H9 (cell line): ENCODE measurements at regions not wholly inside any gene's neighbourhood (a gene's known extent, or its start where the extent isn't known, plus 50 kb on each side); places are given as distances from the start of the nearest gene placed in this dataset.

Source experiments
- DNase-seq: peaks from one replicate; pipeline ENCODE4 v3.0.0-alpha.2; 2017
- H2AFZ ChIP-seq: one replicate; pipeline ENCODE4 v1.6.1; 2013; ENCODE audit warnings: mild to moderate bottlenecking, low read length, control low read depth, moderate library complexity
- H2AK5ac ChIP-seq: 2 replicates; pipeline ENCODE4 v1.6.1; 2013; ENCODE audit warnings: low read length, control low read depth, mixed read lengths; ENCODE audit not compliant: insufficient read length
- H2BK120ac ChIP-seq: one replicate; pipeline ENCODE4 v1.6.1; 2013; ENCODE audit warnings: low read depth, mild to moderate bottlenecking, low read length, control low read depth, inconsistent platforms; ENCODE audit not compliant: poor library complexity, severe bottlenecking
- H2BK12ac ChIP-seq: 2 replicates; pipeline ENCODE4 v1.6.1; 2013; ENCODE audit warnings: low read length, control low read depth, mixed read lengths, low read depth; ENCODE audit not compliant: insufficient read length
- H2BK15ac ChIP-seq: 2 replicates; pipeline ENCODE4 v1.6.1; 2013; ENCODE audit warnings: low read depth, low read length, control low read depth
- H2BK20ac ChIP-seq: one replicate; pipeline ENCODE4 v1.6.1; 2013; ENCODE audit warnings: low read depth, mild to moderate bottlenecking, low read length, control low read depth, inconsistent platforms; ENCODE audit not compliant: poor library complexity, severe bottlenecking
- H2BK5ac ChIP-seq: 2 replicates; pipeline ENCODE4 v1.6.1; 2013; ENCODE audit warnings: low read length, control low read depth, mixed read lengths; ENCODE audit not compliant: insufficient read length
- H3K14ac ChIP-seq: 2 replicates; pipeline ENCODE4 v1.6.1; 2013; ENCODE audit warnings: low read length, control low read depth; ENCODE audit not compliant: insufficient read depth
- H3K18ac ChIP-seq: 2 replicates; pipeline ENCODE4 v1.6.1; 2013; ENCODE audit warnings: low read depth, mild to moderate bottlenecking, mixed read lengths, low read length, control low read depth; ENCODE audit not compliant: insufficient read length
- H3K23ac ChIP-seq: 2 replicates; pipeline ENCODE4 v1.6.1; 2013; ENCODE audit warnings: low read length, control low read depth, mixed read lengths, low read depth; ENCODE audit not compliant: insufficient read length
- H3K23me2 ChIP-seq: 2 replicates; pipeline ENCODE4 v1.6.1; 2013; ENCODE audit warnings: low read depth, mild to moderate bottlenecking, mixed read lengths, low read length, control low read depth; ENCODE audit not compliant: insufficient read length, poor library complexity, severe bottlenecking
- H3K27ac ChIP-seq: 2 replicates; pipeline ENCODE4 v1.5.1; 2013; ENCODE audit warnings: low read length, control low read depth, mixed read lengths, low read depth; ENCODE audit not compliant: insufficient read length
- H3K27me3 ChIP-seq: 2 replicates; pipeline ENCODE4 v1.6.1; 2013; ENCODE audit warnings: low read length, control low read depth, inconsistent platforms; ENCODE audit not compliant: insufficient read depth
- H3K4ac ChIP-seq: 2 replicates; pipeline ENCODE4 v1.6.1; 2013; ENCODE audit warnings: low read depth, mild to moderate bottlenecking, control low read depth, inconsistent platforms, low read length, moderate library complexity
- H3K4me1 ChIP-seq: 2 replicates; pipeline ENCODE4 v1.6.1; 2013; ENCODE audit warnings: low read length, control low read depth, inconsistent platforms; ENCODE audit not compliant: insufficient read depth
- H3K4me2 ChIP-seq: 2 replicates; pipeline ENCODE4 v1.6.1; 2013; ENCODE audit warnings: low read length, control low read depth, mixed read lengths; ENCODE audit not compliant: insufficient read length, insufficient read depth
- H3K56ac ChIP-seq: 2 replicates; pipeline ENCODE4 v1.6.1; 2013; ENCODE audit warnings: low read depth, mild to moderate bottlenecking, mixed read lengths, low read length, control low read depth; ENCODE audit not compliant: insufficient read length
- H3K79me1 ChIP-seq: 2 replicates; pipeline ENCODE4 v1.6.1; 2013; ENCODE audit warnings: low read depth, mild to moderate bottlenecking, moderate library complexity, low read length, control low read depth, inconsistent platforms; ENCODE audit not compliant: insufficient read depth, poor library complexity, severe bottlenecking
- H3K79me2 ChIP-seq: 2 replicates; pipeline ENCODE4 v1.6.1; 2013; ENCODE audit warnings: low read length, control low read depth, inconsistent platforms; ENCODE audit not compliant: insufficient read depth
- H3K9ac ChIP-seq: 2 replicates; pipeline ENCODE4 v1.6.1; 2013; ENCODE audit warnings: low read length, control low read depth, mixed read lengths; ENCODE audit not compliant: insufficient read length; ENCODE audit errors: extremely low read depth
- H3K9me3 ChIP-seq: one replicate; pipeline ENCODE4 v1.6.1; 2013; ENCODE audit warnings: low read depth, low read length, inconsistent platforms; ENCODE audit not compliant: control insufficient read depth
- H3T11ph ChIP-seq: one replicate; pipeline ENCODE4 v1.6.1; 2013; ENCODE audit warnings: mild to moderate bottlenecking, low read length, control low read depth, inconsistent platforms
- H4K20me1 ChIP-seq: one replicate; pipeline ENCODE4 v1.6.1; 2013; ENCODE audit not compliant: control insufficient read depth, insufficient read length, insufficient read depth
- H4K5ac ChIP-seq: 2 replicates; pipeline ENCODE4 v1.6.1; 2013; ENCODE audit warnings: low read depth, mild to moderate bottlenecking, mixed read lengths, low read length, control low read depth; ENCODE audit not compliant: insufficient read length
- H4K8ac ChIP-seq: replicated peaks from 2 replicates; pipeline ENCODE4 v1.6.1; 2013; ENCODE audit warnings: low read length, control low read depth, mixed read lengths, low read depth; ENCODE audit not compliant: insufficient read length
- H4K91ac ChIP-seq: 2 replicates; pipeline ENCODE4 v1.6.1; 2013; ENCODE audit warnings: low read depth, mild to moderate bottlenecking, moderate library complexity, mixed read lengths, low read length, control low read depth; ENCODE audit not compliant: insufficient read length
- H3K27ac Mint-ChIP-seq, 3 experiments: 2 replicates in 2 of 3; 3 replicates in 1 of 3; pipeline ENCODE4 v1.8.0; 2020 to 2021; ENCODE audit warnings: mixed read lengths in 3 of 3, mild to moderate bottlenecking in 1 of 3, moderate library complexity in 1 of 3
- H3K27me3 Mint-ChIP-seq: 2 replicates; pipeline ENCODE4 v1.8.0; 2021; ENCODE audit warnings: low read depth, mild to moderate bottlenecking, moderate library complexity, mixed read lengths
- H3K36me3 Mint-ChIP-seq, 3 experiments: 2 replicates in 2 of 3; 3 replicates in 1 of 3; pipeline ENCODE4 v1.8.0; 2020 to 2021; ENCODE audit warnings: low read depth in 3 of 3, mixed read lengths in 3 of 3; ENCODE audit not compliant: insufficient read depth in 1 of 3
- H3K4me1 Mint-ChIP-seq, 2 experiments: 2 replicates each; pipeline ENCODE4 v1.8.0; 2020; ENCODE audit warnings: mixed read lengths in 2 of 2
- H3K4me3 Mint-ChIP-seq, 2 experiments: 2 replicates in 1 of 2; 3 replicates in 1 of 2; pipeline ENCODE4 v1.8.0; 2020 to 2021; ENCODE audit warnings: mild to moderate bottlenecking in 2 of 2, mixed read lengths in 2 of 2, moderate library complexity in 1 of 2
- H3K9me3 Mint-ChIP-seq, 2 experiments: 2 replicates in 1 of 2; 3 replicates in 1 of 2; pipeline ENCODE4 v1.8.0; 2020; ENCODE audit warnings: mild to moderate bottlenecking in 2 of 2, mixed read lengths in 2 of 2, moderate library complexity in 1 of 2
- WGBS: extraction: QIAGEN DNeasy Blood & Tissue Kit; methylation state at CpG from one replicate; pipeline ENCODE4 v1.1.7; 2013; ENCODE audit warnings: missing lambda C conversion rate, low lambda C conversion rate, mixed read lengths; ENCODE audit not compliant: insufficient read length; ENCODE audit errors: extremely low coverage; 5-methylcytosine and 5-hydroxymethylcytosine counted together
- TF ChIP-seq, protein P1 (sequence below): fragments of 200-600 bp; sonication (generic); conservative IDR thresholded peaks from 3 replicates; pipeline ENCODE4 v1.8.0; 2021; ENCODE audit warnings: antibody characterized with exemption, mild to moderate bottlenecking

DNA sequence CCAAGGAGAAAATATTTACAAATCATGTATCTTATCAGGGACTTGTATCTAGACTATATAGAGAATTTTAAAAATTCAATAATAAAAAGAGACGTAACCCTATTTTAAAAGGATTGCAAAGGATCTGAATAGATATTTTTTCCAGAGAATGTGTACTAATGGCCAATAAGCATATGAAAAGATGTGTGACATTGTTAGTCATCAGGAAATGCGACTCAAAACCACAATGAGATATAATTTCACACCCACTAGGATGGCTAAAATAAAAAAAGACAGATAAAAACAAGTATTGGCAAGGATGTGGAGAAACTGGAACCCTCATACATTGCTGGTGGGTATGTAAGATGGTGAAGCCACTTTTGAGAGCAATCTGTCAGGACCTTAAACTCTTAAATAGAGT, 141.9 kb upstream of the BMP4 start:
- H3K23ac ChIP-seq = no peak overlapping the region
- no peak overlapping the region for H2BK15ac ChIP-seq
- H3K4me2 ChIP-seq = no peak overlapping the region
- Mint-ChIP-seq H3K4me3 (no peak overlapping the region), H3K27me3 (no peaks in the 10 kb centered on the region), H3K27ac (no peak overlapping the region), H3K4me1 (no peaks in the 10 kb centered on the region), H3K36me3 (peaks cover 2 to 18% (median 10%) of the 10 kb centered on the region in 3 experiments; a peak in 6 of 7 replicates), H3K9me3 (peaks cover 17 to 22% of the 10 kb centered on the region in 2 experiments)
- no peak overlapping the region for H2AFZ ChIP-seq
- no peak overlapping the region for H4K8ac ChIP-seq
- no peak overlapping the region for H3T11ph ChIP-seq
- H3K56ac ChIP-seq = no peak overlapping the region
- no peaks in the 10 kb centered on the region for H3K9me3 ChIP-seq
- H3K79me2 ChIP-seq = no peaks in the 10 kb centered on the region
- no peak overlapping the region for H4K5ac ChIP-seq
- no peak overlapping the region for H2AK5ac ChIP-seq
- no peak overlapping the region for H2BK20ac ChIP-seq
- H3K18ac ChIP-seq = no peak overlapping the region
- H3K27me3 ChIP-seq = no peaks in the 10 kb centered on the region
- TF ChIP-seq, protein P1, sequence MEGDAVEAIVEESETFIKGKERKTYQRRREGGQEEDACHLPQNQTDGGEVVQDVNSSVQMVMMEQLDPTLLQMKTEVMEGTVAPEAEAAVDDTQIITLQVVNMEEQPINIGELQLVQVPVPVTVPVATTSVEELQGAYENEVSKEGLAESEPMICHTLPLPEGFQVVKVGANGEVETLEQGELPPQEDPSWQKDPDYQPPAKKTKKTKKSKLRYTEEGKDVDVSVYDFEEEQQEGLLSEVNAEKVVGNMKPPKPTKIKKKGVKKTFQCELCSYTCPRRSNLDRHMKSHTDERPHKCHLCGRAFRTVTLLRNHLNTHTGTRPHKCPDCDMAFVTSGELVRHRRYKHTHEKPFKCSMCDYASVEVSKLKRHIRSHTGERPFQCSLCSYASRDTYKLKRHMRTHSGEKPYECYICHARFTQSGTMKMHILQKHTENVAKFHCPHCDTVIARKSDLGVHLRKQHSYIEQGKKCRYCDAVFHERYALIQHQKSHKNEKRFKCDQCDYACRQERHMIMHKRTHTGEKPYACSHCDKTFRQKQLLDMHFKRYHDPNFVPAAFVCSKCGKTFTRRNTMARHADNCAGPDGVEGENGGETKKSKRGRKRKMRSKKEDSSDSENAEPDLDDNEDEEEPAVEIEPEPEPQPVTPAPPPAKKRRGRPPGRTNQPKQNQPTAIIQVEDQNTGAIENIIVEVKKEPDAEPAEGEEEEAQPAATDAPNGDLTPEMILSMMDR = no peak
- no peak overlapping the region for H3K14ac ChIP-seq
- no peak overlapping the region for H2BK5ac ChIP-seq
- no peak overlapping the region for H3K4ac ChIP-seq
- no peak overlapping the region for H3K27ac ChIP-seq
- H3K4me1 ChIP-seq = no peaks in the 10 kb centered on the region
- no CpG with 5 or more reads among the region's 2 CpGs for WGBS
- H4K91ac ChIP-seq = no peak overlapping the region
- H3K9ac ChIP-seq = no peak overlapping the region
- DNase-seq = no peak
- no peaks in the 10 kb centered on the region for H3K23me2 ChIP-seq
- no peaks in the 10 kb centered on the region for H3K79me1 ChIP-seq
- H2BK120ac ChIP-seq = no peak overlapping the region
- H2BK12ac ChIP-seq = no peak overlapping the region
- H4K20me1 ChIP-seq = no peaks in the 10 kb centered on the region
